H1 (cell line): ENCODE measurements at regions not wholly inside any gene's neighbourhood (a gene's known extent, or its start where the extent isn't known, plus 50 kb on each side); places are given as distances from the start of the nearest gene placed in this dataset.
A peak's percentile ranks its signal among the peaks of the same experiment; 100 is the strongest.

Experiments used
- CTCF ChIA-PET: fragments of 300-600 bp; sonication (Branson Sonifier 250); formaldehyde crosslinking; loops from one replicate; lab custom pipeline; 2021; ENCODE audit not compliant: partially characterized antibody; lab: Charles Lee
- POLR2A ChIA-PET: fragments of 300-600 bp; sonication (Branson Sonifier 250); formaldehyde crosslinking; loops from one replicate; lab custom pipeline; 2021; ENCODE audit warnings: inconsistent platforms; ENCODE audit not compliant: partially characterized antibody; lab: Charles Lee
- DNase-seq, 2 experiments: peaks; one replicate each; pipeline versions ENCODE4 v3.0.0 to v3.0.0-alpha.2; 2010 to 2022; ENCODE audit warnings: low spot score in 2 of 2, low read depth in 1 of 2, mixed read lengths in 1 of 2
- FAIRE-seq: peaks from 2 replicates; lab custom pipeline; 2011; peaks lifted over from hg19 to GRCh38; lab: Jason Lieb, UNC
- H2AFZ ChIP-seq: 2 replicates; pipeline ENCODE4 v1.8.1; 2012; ENCODE audit warnings: low read length, inconsistent platforms
- H2AK5ac ChIP-seq: 2 replicates; pipeline ENCODE4 v1.6.1; 2013; ENCODE audit warnings: low read depth, low read length
- H2BK120ac ChIP-seq: replicated peaks from 2 replicates; pipeline ENCODE3; 2013; ENCODE audit warnings: low read depth, low read length, inconsistent platforms
- H2BK12ac ChIP-seq: 2 replicates; pipeline ENCODE4 v1.6.1; 2013; ENCODE audit warnings: low read depth, low read length
- H2BK15ac ChIP-seq: 2 replicates; pipeline ENCODE4 v1.6.1; 2013; ENCODE audit warnings: low read length
- H2BK20ac ChIP-seq: 2 replicates; pipeline ENCODE4 v1.6.1; 2013; ENCODE audit warnings: low read length
- H2BK5ac ChIP-seq: 2 replicates; pipeline ENCODE4 v1.6.1; 2013; ENCODE audit warnings: low read depth, low read length
- H3K14ac ChIP-seq: 2 replicates; pipeline ENCODE4 v1.6.1; 2013; ENCODE audit warnings: inconsistent platforms; ENCODE audit not compliant: insufficient read length
- H3K18ac ChIP-seq: 2 replicates; pipeline ENCODE4 v1.6.1; 2013; ENCODE audit warnings: low read length; ENCODE audit errors: extremely low read depth
- H3K23ac ChIP-seq: 2 replicates; pipeline ENCODE4 v1.6.1; 2013; ENCODE audit warnings: inconsistent platforms; ENCODE audit not compliant: insufficient read length
- H3K23me2 ChIP-seq: 2 replicates; pipeline ENCODE4 v1.6.1; 2013; ENCODE audit warnings: low read depth, low read length
- H3K27ac ChIP-seq: 2 replicates; pipeline ENCODE4 v1.6.1; 2011; ENCODE audit warnings: low read depth, low read length, inconsistent platforms
- H3K27me3 ChIP-seq, 4 experiments: replicated peaks in 1 of 4; 1 replicate in 1 of 4; 2 replicates in 3 of 4; pipeline versions ENCODE4 v1.6.1 to v1.8.1; 2011 to 2013; ENCODE audit warnings: low read length in 3 of 4, mild to moderate bottlenecking in 3 of 4, inconsistent platforms in 2 of 4, mixed read lengths in 2 of 4, moderate library complexity in 1 of 4; ENCODE audit not compliant: control insufficient read depth in 3 of 4, insufficient read depth in 3 of 4; ENCODE audit errors: extremely low read depth in 1 of 4
- H3K36me3 ChIP-seq, 4 experiments: 2 replicates each; pipeline versions ENCODE4 v1.6.1 to v1.8.1; 2011 to 2013; ENCODE audit warnings: mild to moderate bottlenecking in 4 of 4, low read length in 3 of 4, moderate library complexity in 2 of 4, control low read depth in 1 of 4, inconsistent platforms in 1 of 4; ENCODE audit not compliant: insufficient read depth in 4 of 4, control insufficient read depth in 2 of 4
- H3K4ac ChIP-seq: replicated peaks from 2 replicates; pipeline ENCODE3; 2013; ENCODE audit warnings: low read length, low read depth, mixed read lengths, inconsistent platforms; ENCODE audit not compliant: insufficient read length
- H3K4me1 ChIP-seq, 4 experiments: replicated peaks in 1 of 4; 1 replicate in 1 of 4; 2 replicates in 3 of 4; pipeline versions ENCODE4 v1.6.1 to v1.8.1; 2011 to 2013; ENCODE audit warnings: low read length in 3 of 4, inconsistent platforms in 2 of 4, mixed read lengths in 1 of 4; ENCODE audit not compliant: insufficient read depth in 4 of 4, control insufficient read depth in 3 of 4
- H3K4me2 ChIP-seq, 2 experiments: 2 replicates each; pipeline versions ENCODE4 v1.6.1 to v1.8.1; 2011 to 2013; ENCODE audit warnings: low read depth in 2 of 2, low read length in 2 of 2, control low read depth in 1 of 2, inconsistent platforms in 1 of 2, mild to moderate bottlenecking in 1 of 2; ENCODE audit not compliant: insufficient read depth in 1 of 2
- H3K4me3 ChIP-seq, 4 experiments: fragments of 200-600, 300-600 bp in 1 of 4; sonication (generic), shearing (Covaris generic), sonication (Bioruptor Twin) in 1 of 4; 2 replicates each; pipeline versions ENCODE4 v1.5.1 to v1.8.1; 2011 to 2016; ENCODE audit warnings: low read length in 4 of 4, low read depth in 3 of 4, control low read depth in 2 of 4, inconsistent platforms in 2 of 4, mild to moderate bottlenecking in 2 of 4, mixed read lengths in 1 of 4, moderate library complexity in 1 of 4; ENCODE audit not compliant: insufficient read depth in 2 of 4; ENCODE audit errors: extremely low read depth in 1 of 4
- H3K56ac ChIP-seq: replicated peaks from 2 replicates; pipeline ENCODE3; 2013; ENCODE audit warnings: low read depth, mild to moderate bottlenecking, mixed read lengths, low read length, inconsistent platforms; ENCODE audit not compliant: insufficient read length
- H3K79me1 ChIP-seq: 2 replicates; pipeline ENCODE4 v1.6.1; 2013; ENCODE audit warnings: low read depth, low read length, control low read depth
- H3K79me2 ChIP-seq, 2 experiments: 2 replicates each; pipeline versions ENCODE4 v1.6.1 to v1.8.1; 2012 to 2013; ENCODE audit warnings: low read length in 2 of 2, mild to moderate bottlenecking in 2 of 2, inconsistent platforms in 1 of 2; ENCODE audit not compliant: insufficient read depth in 2 of 2, control insufficient read depth in 1 of 2
- H3K9ac ChIP-seq, 4 experiments: replicated peaks in 1 of 4; 1 replicate in 1 of 4; 2 replicates in 3 of 4; pipeline versions ENCODE4 v1.6.1 to v1.8.1; 2011 to 2013; ENCODE audit warnings: low read depth in 3 of 4, low read length in 3 of 4, control low read depth in 2 of 4, mild to moderate bottlenecking in 2 of 4, moderate library complexity in 2 of 4, inconsistent platforms in 1 of 4; ENCODE audit errors: extremely low read depth in 1 of 4
- H3K9me3 ChIP-seq, 2 experiments: 2 replicates each; pipeline versions ENCODE4 v1.6.1 to v1.8.1; 2012 to 2013; ENCODE audit warnings: mild to moderate bottlenecking in 2 of 2, moderate library complexity in 2 of 2, control low read depth in 1 of 2, inconsistent platforms in 1 of 2, low read depth in 1 of 2, low read length in 1 of 2, mixed read lengths in 1 of 2; ENCODE audit not compliant: insufficient read depth in 2 of 2
- H4K20me1 ChIP-seq, 2 experiments: replicated peaks in 1 of 2; 2 replicates each; pipeline versions ENCODE3 to v1.8.1; 2011 to 2013; ENCODE audit warnings: inconsistent platforms in 2 of 2, low read length in 2 of 2, mild to moderate bottlenecking in 1 of 2; ENCODE audit not compliant: insufficient read depth in 2 of 2, control insufficient read depth in 1 of 2
- H4K5ac ChIP-seq: 2 replicates; pipeline ENCODE4 v1.6.1; 2013; ENCODE audit warnings: low read length, low read depth, mixed read lengths, inconsistent platforms; ENCODE audit not compliant: insufficient read length
- H4K8ac ChIP-seq: 2 replicates; pipeline ENCODE4 v1.8.0; 2013; ENCODE audit warnings: mild to moderate bottlenecking, moderate library complexity, low read length, inconsistent platforms; ENCODE audit not compliant: insufficient read depth; ENCODE audit errors: extremely low read depth
- H4K91ac ChIP-seq: replicated peaks from 2 replicates; pipeline ENCODE3; 2013; ENCODE audit warnings: low read length, mixed read lengths, inconsistent platforms; ENCODE audit not compliant: insufficient read length
- CTCF ChIP-seq, 3 experiments: IDR thresholded peaks; 1 replicate in 2 of 3; 2 replicates in 1 of 3; pipeline versions ENCODE4 v1.5.1 to v1.6.1; 2011; ENCODE audit warnings: low read length in 3 of 3, mild to moderate bottlenecking in 3 of 3, inconsistent platforms in 2 of 3, low read depth in 1 of 3, moderate library complexity in 1 of 3; ENCODE audit not compliant: insufficient read depth in 1 of 3; ENCODE audit errors: control extremely low read depth in 1 of 3
- E2F6 ChIP-seq: IDR thresholded peaks from 2 replicates; pipeline ENCODE4 v1.6.1; 2012; ENCODE audit warnings: inconsistent platforms
- EGR1 ChIP-seq: IDR thresholded peaks from 2 replicates; pipeline ENCODE4 v1.6.1; 2011; ENCODE audit warnings: low read depth, low read length, borderline replicate concordance
- FOSL1 ChIP-seq: IDR thresholded peaks from 2 replicates; pipeline ENCODE4 v1.6.1; 2011; ENCODE audit warnings: mild to moderate bottlenecking, low read depth, low read length, moderate library complexity; ENCODE audit not compliant: insufficient read depth
- GTF2F1 ChIP-seq: IDR thresholded peaks from 2 replicates; pipeline ENCODE4 v1.6.1; 2012; ENCODE audit warnings: low read depth, low read length, improper control_type of control experiment, borderline replicate concordance
- RAD21 ChIP-seq, 2 experiments: IDR thresholded peaks in 1 of 2; conservative IDR thresholded peaks in 1 of 2; 2 replicates each; pipeline ENCODE4 v1.6.1; 2011; ENCODE audit warnings: low read depth in 2 of 2, low read length in 2 of 2, improper control_type of control experiment in 1 of 2, inconsistent platforms in 1 of 2, mild to moderate bottlenecking in 1 of 2, moderate library complexity in 1 of 2
- RBBP5 ChIP-seq: IDR thresholded peaks from 2 replicates; pipeline ENCODE4 v1.7.1; 2012; ENCODE audit warnings: low read depth, mild to moderate bottlenecking, inconsistent platforms, low read length, moderate library complexity, borderline replicate concordance
- SAP30 ChIP-seq: fragments of 300-600 bp; sonication (generic); IDR thresholded peaks from 2 replicates; pipeline ENCODE4 v1.7.1; 2012; ENCODE audit warnings: low read length, moderate library complexity, mild to moderate bottlenecking, inconsistent platforms; ENCODE audit not compliant: insufficient read depth, insufficient replicate concordance
- TCF12 ChIP-seq: IDR thresholded peaks from 2 replicates; pipeline ENCODE4 v1.6.1; 2011; ENCODE audit warnings: low read depth, mild to moderate bottlenecking, low read length
- ZNF274 ChIP-seq: IDR thresholded peaks from 2 replicates; pipeline ENCODE4 v1.7.0; 2012; ENCODE audit warnings: low read length, borderline replicate concordance; ENCODE audit errors: extremely low read depth
- WGBS, 2 experiments: shearing (Covaris generic) in 1 of 2; methylation state at CpG; one replicate each; pipeline versions ENCODE4 v1.1.6 to v1.1.7; 2013 to 2015; ENCODE audit warnings: low lambda C conversion rate in 2 of 2, mixed read lengths in 2 of 2, inconsistent platforms in 1 of 2, low coverage in 1 of 2, missing lambda C conversion rate in 1 of 2; ENCODE audit not compliant: insufficient replicate concordance in 2 of 2, insufficient coverage in 1 of 2, insufficient read length in 1 of 2; ENCODE audit errors: extremely low coverage in 1 of 2, missing lambda C conversion rate in 1 of 2; 5-methylcytosine and 5-hydroxymethylcytosine counted together

GRCh38 chrX:146707781-146708180 is 101.8 kb upstream of the CXorf51B start:
- Histone ChIP-seq H2BK20ac (no peak overlapping the region), H4K91ac (no peak overlapping the region), H3K4me1 (no peaks in the 10 kb centered on the region), H2BK15ac (no peak overlapping the region), H3K14ac (no peak overlapping the region), H2AFZ (no peak overlapping the region), H2BK12ac (no peak overlapping the region), H3K4me3 (no peak overlapping the region), H3K9me3 (no peaks in the 10 kb centered on the region), H3K4me2 (no peak overlapping the region), H3K79me2 (no peaks in the 10 kb centered on the region), H3K27me3 (no peaks in the 10 kb centered on the region; a peak in 2 of 7 replicates), H3K4ac (no peak overlapping the region), H2AK5ac (no peak overlapping the region), H2BK120ac (no peak overlapping the region), H2BK5ac (no peak overlapping the region), H3K23me2 (no peaks in the 10 kb centered on the region), H3K56ac (no peak overlapping the region), H3K36me3 (no peaks in the 10 kb centered on the region), H3K9ac (no peak overlapping the region), H3K79me1 (no peaks in the 10 kb centered on the region), H3K23ac (no peak overlapping the region), H4K8ac (no peak overlapping the region), H3K27ac (no peak overlapping the region), H3K18ac (no peak overlapping the region), H4K5ac (no peak overlapping the region), H4K20me1 (no peaks in the 10 kb centered on the region)
- ChIA-PET CTCF (interaction anchor here (0.8 kb wide), 1 partner anchor 17 kb away, joined by 4 read pairs; no protein-coding TSS in a partner anchor), POLR2A (no interaction called here)
- peak; percentile 46 for DNase-seq
- FAIRE-seq = peak; percentile 73
- WGBS, 2 experiments = 50% methylated on average over 2 of the region's 2 CpGs; no CpG with 5 or more reads in 1 of the 2 experiments
- no peak for TF ChIP-seq E2F6
- TF ChIP-seq RAD21 (IDR thresholded peaks at IDR 0.05 in 1 of 2, conservative IDR thresholded peaks at IDR 0.05 in 1 of 2; ENCODE audit: low read depth in 2 of 2, low read length in 2 of 2) = peak; percentile 42 to 53; a peak in 3 of 4 replicates
- TF ChIP-seq SAP30 = no peak
- no peak for TF ChIP-seq ZNF274
- no peak for TF ChIP-seq FOSL1
- TF ChIP-seq GTF2F1 = no peak
- TF ChIP-seq RBBP5 = no peak
- TF ChIP-seq TCF12 = no peak
- TF ChIP-seq EGR1 = no peak
- peak in 2 of 3 experiments; percentile 42 to 55; a peak in 3 of 4 replicates for TF ChIP-seq CTCF (IDR thresholded peaks at IDR 0.05; ENCODE audit: control extremely low read depth in 1 of 3, insufficient read depth in 1 of 3, low read depth in 1 of 3, low read length in 3 of 3)
